ENCODE measurements at regions not wholly inside any gene's neighbourhood (a gene's known extent, or its start where the extent isn't known, plus 50 kb on each side); places are given as distances from the start of the nearest gene placed in this dataset.
"Not testable (repeated sequence)": the region's sequence is repeated elsewhere in the genome, so short reads cannot be mapped to it uniquely, and the experiment has no call there.

- DNase-seq, result no peak
These were observed 135.5 kb downstream of the CEMIP2 start for GRCh38 chr9:71632776-71633175.

DNA sequence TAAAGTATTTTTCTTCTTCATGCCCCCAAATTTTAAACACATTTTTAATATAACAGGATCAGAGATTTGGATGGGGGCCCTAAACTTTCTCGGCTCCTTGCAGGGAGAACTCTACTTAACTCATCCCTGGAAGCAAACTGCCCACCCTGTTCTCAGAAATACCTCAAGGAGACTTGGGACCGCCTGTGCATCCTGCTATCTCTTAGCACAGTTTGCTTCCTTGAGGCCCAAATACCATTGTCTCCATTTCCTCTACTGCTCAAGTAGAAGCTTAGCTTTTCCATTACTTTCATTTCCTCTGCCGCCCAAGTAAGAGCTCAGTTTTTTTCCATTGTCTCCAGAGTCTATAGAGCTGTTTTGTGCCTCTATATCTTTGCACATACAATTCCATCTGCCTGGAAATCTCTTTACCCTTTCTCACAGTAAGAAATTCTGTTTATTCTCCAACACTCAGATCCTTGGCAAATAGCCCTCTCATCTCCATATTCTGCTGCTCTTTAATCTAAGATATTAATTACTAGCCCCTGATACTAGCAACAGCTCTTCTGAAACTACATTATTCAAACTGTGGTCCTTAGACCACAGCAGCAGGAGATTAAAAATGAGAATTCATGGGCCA, 137.8 kb downstream of the CEMIP2 start:
- DNase-seq, result no peak

DNA sequence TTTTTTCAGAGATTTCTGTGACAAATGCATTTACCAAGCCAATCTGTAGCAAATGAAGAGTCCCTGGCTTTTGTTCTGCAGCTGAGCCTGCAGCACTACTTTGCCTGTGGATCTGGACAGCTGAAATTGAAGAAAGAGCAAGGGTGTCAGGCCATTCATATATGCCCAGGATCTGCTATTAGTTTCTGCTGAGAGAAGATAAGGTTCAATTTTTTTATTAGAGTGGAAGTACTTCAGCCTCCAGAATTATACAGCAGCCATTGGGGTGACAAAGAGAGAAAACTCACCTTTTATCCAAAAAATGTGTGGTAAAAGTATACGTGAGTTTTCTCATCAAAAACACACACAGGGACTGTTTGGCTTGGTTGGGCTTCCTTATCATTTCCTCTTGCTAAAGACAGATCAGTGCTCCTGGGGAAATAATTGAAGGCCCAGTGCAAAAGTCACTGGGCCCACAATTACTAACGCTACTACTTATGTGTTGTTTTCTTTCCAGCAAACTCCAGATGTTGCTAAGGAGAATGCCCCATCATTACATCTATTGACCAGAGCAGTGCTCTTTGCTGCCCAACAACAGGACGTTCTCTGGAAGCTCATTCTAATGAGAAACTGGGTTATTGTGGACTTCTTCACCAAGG, 138.6 kb downstream of the CEMIP2 start:
- no peak for DNase-seq

GRCh38 chr9:71628247-71628646, 140.1 kb downstream of the CEMIP2 start:
- no peak for DNase-seq

GRCh38 chr9:71627537-71627936, 140.8 kb downstream of the CEMIP2 start:
- no peak for DNase-seq

DNA sequence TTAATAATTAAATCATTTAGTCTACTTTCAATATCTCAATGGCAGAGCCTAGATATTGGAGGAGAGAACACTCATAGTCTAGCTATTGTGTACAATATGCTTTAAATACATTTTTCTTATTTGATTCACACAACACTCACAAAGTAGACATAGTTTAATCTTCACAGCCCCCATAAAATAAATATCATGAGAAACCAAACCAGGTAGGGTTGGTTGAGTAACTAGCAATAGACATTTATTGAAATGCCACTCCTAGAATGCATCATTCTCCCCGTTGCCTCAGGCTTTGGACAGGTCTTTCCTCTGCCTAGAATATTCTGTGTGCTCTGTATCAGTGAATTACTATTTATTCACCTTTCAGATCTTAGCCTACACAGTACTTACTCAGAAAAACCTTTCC, 141.9 kb downstream of the CEMIP2 start:
- DNase-seq, result no peak

GRCh38 chr9:71624728-71625127, 143.6 kb downstream of the CEMIP2 start:
- no peak for DNase-seq

GRCh38 chr9:71620746-71621145, 147.6 kb downstream of the CEMIP2 start:
- no peak for DNase-seq

GRCh38 chr9:71620331-71620730, 148.0 kb downstream of the CEMIP2 start:
- DNase-seq, result no peak

DNA sequence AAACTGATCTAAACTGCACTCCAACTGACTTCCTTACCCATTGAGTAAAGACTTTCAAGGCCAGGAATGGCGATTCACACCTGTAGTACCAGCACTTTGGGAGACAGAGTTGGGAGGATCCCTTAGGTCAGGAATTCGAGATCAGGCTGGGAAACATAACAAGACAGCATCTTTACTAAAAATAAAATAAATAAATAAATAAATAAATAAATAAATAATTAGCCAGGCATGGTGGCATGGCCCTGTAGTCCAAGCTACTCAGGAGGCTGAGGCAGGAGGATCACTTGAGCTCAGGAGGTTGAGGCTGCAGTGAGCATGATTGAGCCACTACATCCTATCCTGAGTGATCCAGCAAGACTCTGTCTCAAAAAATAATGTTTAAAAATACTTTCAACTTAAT, 148.4 kb downstream of the CEMIP2 start:
- DNase-seq, result no peak

DNA sequence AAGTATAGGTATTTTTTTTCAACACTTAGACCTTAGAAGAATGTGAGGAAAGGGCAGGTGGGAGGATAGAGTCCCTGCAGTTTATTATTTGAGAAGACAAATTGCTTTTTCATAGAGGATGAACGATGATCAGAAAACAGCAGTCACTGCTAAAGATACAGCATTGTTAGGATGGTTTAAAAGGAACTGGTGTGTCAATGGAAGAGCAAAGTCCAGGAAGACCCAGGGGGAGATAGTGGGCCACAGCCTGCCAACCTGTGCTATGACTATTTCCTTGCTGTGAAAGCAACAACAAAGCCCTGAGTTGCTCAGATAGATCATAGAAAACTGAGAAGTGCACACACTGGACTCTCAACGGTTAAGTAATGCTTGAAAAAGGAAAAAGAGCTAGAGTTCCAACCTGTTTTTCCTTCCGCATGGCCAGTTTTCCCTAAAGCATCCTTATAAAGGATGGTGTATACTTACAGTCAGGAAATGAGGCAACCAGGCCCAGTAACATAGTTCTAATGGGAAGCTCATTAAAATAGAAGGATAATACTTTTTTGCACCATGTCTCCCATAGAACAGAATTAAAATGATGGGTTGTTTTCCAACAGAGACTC, 153.8 kb downstream of the CEMIP2 start:
- no peak for DNase-seq

DNA sequence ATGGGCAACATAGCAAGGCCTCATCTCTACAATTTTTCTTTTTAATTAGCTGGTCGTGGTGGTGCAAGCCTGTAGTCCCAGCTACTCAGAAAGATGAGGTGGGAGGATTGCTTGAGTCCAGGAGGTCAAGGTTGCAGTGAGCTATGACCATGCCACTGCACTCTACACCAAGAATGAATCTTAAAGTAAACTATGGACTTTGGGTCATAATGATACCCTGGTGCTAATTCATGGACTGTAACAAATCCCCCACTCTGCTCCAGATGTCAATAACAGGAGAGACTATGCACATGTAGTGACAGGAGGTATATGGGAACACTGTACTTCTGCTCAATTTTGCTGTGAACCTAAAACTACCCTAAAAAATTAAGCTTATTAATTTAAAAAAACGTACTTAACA, 155.4 kb downstream of the CEMIP2 start:
- no peak for DNase-seq

DNA sequence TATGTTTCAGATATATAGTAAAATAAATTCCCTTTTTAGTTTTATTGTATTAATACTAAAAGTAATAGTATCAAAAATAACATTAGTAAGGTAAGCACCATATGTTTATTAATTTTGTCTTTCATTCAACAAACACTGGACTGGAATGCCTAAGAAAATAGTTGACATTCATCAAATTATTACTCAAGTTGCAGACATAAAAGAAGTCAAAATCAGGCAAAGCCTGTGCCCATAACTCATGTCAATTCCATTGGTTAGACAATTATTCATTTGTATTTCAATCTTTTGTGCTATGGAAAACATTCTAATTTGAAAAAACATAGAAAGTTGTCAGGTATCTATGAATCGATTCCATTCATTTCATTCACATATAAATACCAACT, 158.9 kb downstream of the CEMIP2 start:
- peak; percentile 50 for DNase-seq

- DNase-seq, result peak; percentile 50
These were observed 159.4 kb downstream of the CEMIP2 start for GRCh38 chr9:71608825-71609447.

DNA sequence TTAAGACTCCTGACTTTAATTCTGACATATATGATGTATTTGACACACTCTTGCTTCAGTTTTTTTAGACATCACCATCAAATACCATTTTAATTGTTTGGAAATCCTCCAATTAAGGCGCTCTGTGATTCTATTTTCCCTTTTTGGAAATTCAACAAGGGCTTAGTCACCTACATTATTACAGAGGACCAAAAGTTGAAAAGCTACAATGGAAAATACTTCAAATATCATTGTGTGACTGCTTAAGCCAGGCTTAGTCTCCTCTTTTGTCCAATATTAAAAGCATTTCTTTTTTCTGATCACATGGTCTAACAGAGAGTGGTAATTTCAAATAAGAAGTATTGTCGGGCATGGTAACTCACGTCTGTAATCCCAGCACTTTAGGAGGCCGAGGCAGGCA, 160.3 kb downstream of the CEMIP2 start:
- DNase-seq, result no peak

DNA sequence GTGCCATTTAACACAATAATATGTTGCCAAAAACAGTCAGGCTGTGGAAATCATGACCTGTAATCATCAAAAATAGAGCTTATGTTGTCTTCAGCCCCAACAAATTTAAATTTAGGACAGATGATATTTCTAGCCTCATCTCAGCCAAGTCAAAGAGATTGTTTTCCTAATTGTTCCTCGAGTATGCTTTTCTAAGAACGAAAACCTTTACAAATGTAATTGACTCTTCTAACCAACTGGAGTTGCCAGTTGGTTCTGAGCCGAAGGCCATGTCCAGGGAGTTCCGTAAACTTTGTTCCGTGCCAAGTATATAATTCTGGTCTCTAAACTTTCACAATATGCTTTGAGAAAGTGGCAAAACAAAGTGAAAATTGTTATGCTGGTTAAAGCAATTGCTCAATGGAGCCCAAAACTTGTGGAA, 160.8 kb downstream of the CEMIP2 start:
- DNase-seq, result no peak

- DNase-seq, result peak; percentile 36
These were observed 163.9 kb downstream of the CEMIP2 start for GRCh38 chr9:71604197-71605063.

- DNase-seq, result no peak
These were observed 165.7 kb downstream of the CEMIP2 start for GRCh38 chr9:71602652-71603051.

DNA sequence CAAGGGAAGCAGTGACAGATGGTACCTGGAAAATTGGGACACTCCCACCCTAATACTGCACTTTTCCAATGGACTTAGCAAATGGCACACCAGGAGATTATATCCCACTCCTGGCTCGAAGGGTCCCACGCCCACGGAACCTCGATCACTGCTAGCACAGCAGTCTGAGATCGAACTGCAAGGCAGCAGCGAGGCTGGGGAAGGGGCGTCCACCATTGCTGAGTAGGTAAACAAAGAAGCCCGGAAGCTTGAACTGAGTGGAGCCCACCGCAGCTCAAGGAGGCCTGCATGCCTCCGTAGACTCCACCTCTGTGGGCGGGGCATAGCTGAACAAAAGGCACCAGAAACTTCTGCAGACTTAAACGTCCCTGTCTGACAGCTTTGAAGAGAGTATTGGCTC, 172.6 kb downstream of the CEMIP2 start:
- DNase-seq, result not testable (repeated sequence)

- DNase-seq, result no peak
These were observed 173.8 kb downstream of the CEMIP2 start for GRCh38 chr9:71594541-71594940.

- DNase-seq, result peak; percentile 90
These were observed 175.9 kb downstream of the CEMIP2 start for GRCh38 chr9:71592400-71592799.

DNA sequence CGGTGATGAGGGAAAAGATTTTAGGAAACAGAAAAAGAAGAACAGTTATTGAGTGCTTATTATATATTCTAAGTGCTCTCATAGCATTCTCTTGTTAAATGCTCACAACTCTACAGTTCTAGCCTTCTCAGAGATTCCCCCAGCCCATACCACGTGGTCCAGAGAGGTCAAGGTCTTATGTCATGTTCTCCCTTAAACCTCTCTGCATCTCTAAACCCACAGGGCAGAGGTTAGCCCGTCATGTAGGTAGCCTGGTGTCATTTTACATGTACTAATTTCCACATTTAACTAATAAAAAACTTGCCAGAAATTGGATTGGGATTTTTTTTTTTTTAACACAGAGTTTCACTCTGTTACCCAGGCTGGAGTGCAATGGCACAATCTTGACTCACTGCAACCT, 178.0 kb downstream of the CEMIP2 start:
- no peak for DNase-seq

DNA sequence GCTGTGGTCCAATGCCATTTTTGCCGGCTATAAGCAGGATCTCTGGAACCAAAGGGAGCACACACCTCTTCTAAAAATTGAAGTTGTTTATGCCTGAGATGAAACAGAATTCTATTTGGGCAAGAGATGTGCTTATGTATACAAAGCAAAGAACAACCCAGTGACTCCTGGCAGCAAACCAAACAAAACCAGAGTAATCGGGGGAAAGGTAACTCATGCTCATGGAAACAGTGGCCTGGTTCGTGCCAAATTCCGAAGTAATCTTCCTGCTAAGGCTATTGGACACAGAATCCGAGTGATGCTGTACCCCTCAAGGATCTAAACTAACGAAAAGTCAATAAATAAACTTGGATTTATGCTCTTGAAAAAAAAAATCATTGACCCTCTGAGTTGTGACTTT, 178.7 kb downstream of the CEMIP2 start:
- no peak for DNase-seq

Measured in kidney glomerular epithelial cell (primary cell).